HG03520 (cell line): ENCODE measurements at regions not wholly inside any gene's neighbourhood (a gene's known extent, or its start where the extent isn't known, plus 50 kb on each side); places are given as distances from the start of the nearest gene placed in this dataset.
"Not testable (repeated sequence)": the region's sequence is repeated elsewhere in the genome, so short reads cannot be mapped to it uniquely, and the experiment has no call there.

Experiments used
- ATAC-seq: cut with Tn5 transposase; IDR thresholded peaks from one replicate; pipeline ENCODE4 v1.9.1; 2021; ENCODE audit warnings: mild to moderate bottlenecking, moderate library complexity; ENCODE audit not compliant: unreplicated experiment

DNA sequence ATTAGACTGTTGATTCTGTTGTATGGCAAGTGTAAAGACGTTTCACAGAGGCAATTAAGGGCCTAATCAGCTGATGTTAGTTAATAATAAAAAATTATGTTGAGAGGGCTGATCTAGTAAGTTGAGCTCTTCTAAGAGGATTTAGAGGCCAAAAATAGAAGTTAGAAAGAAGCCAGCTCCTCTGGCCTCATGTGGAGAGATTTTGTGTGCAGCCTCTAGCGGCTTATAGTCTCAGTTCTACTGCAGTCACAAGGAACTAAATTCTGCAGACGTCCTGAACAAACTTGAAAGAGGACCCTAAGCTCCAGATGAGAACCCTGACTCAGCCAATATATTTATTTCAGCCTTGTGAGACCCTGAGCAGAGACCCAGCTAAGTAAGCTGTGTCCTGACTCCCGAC is 498.6 kb downstream of the BTBD3 start:
- ATAC-seq = no peak

DNA sequence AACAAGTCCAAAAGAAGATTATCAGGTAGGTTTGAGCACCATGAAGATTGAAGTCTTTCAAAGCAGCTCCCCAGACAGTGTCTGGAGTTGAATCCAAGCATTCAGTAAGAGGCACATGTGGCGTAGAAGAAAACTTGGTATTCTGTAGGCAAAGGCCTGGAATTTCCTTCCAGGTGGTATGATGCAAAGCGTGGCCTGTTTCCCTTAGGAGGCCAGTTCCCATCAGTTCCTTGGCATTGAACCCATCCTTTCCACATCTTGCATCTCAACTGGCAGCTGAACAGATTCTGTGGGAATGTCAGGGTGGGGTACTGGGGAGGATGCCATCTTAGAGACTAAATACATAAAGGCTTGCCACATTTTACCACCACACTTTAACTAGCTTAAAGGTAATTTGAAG is 516.0 kb downstream of the BTBD3 start:
- ATAC-seq = no peak

DNA sequence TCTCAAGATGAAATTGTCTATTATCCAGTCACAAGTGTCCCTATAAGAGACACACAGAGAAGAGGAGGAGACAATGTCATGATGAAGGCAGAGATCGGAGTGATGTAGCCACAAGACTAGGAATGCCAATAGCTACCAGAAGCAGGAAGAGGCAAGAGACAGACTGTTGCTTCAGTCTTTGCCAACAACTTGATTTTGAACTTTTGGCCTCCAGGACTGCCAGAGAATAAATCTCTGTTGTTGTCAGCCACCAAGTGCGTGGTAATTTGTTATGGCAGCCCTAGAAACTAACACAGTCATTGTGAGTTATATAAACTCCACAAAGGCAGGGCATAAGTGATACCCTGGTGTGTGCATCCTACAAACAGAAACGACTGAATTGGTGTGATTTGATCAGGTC is 517.0 kb downstream of the BTBD3 start:
- no peak for ATAC-seq

DNA sequence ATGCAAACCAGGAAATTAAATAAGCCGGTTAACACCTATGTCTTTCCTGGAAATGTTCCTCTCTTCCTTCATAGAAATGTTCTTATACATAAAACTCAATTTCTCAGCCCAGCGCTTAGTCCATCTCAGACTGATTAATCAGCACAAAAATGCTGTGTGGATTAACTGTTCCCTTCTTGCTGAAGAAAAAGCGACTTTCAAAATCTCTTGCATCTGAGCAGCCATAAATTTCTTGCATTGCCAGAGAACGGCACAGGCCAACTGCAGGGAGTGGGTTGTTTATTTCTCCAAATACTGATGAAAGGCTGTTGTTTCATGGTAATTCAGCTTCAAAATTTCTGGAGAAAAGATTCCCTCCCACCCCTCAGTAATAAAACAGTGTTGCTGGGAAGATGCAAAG is 517.6 kb downstream of the BTBD3 start:
- ATAC-seq = no peak

DNA sequence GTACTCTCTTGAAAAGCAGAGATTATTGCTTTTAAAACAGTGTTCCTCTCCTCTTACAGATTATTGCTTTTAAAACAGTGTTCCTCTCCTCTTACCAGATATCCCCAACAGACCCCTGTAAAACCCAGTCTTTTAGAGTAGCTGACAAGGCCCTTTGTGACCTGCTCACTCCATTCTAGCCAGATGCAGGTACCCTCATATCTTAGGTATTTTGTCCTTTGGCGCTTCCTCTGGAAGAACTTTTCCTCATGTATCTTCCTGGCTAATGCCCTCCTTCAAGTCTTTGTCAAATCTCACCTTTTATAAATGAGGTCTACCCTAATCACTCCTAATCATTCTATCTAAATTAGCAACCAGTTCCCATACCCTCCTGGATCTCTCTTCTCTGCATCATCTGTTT is 536.0 kb downstream of the BTBD3 start:
- no peak for ATAC-seq

DNA sequence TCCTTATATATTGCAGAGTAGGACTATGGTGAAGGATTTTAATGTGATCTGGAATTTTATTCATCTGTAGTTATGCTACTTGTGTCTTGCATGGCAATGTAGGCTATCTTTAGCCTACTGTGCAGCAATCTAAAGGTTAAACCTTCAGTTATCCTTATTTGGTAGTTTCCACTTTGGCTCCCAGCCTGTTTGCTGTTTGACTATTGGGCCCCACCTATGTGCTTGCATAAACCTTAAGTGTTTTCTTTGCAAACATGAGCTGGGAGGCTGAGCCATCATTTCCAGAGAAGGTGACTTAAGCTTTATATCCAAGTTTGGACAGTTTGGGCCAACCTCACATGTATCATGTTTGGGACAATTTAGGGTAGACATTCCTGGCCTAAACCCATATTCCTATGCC is 537.5 kb downstream of the BTBD3 start:
- ATAC-seq = no peak

DNA sequence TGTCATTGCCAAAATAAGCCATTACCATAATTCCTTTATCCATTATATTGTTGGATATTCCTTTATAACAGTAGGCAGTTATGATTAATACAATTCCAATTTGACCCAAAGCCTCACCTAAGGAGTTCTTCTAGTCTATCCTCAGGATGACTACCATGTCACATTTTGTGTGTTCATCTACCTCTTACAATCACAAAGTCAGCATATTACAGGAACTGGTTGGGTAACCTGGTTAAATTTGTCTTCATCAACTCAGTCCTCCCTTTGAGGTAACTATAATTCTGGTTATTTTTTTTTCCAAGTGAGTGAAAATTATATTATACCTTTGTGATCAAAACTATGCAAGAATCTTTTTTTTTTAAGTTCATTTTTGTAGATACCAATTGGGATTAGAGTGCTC is 540.5 kb downstream of the BTBD3 start:
- ATAC-seq = no peak

DNA sequence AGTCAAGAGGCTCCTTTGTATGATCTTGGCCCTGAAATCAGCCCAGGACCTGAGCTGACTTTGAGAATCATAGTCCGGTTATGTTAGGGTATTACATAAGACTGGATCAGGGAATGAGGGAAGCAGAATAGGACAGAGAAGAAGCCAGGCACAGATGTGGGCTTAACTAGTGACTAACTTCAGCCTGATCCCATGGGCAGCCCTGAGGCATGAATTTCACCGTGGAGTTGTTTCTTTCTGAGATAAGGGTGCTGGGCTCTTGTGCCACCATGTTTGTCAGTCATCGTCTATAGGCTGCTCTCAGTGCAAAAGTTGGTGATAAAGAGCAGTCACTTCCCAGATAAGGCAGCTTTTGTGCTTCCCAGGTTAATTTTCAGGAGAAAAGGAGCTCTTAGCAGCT is 544.7 kb upstream of the SPTLC3 start:
- ATAC-seq = no peak

DNA sequence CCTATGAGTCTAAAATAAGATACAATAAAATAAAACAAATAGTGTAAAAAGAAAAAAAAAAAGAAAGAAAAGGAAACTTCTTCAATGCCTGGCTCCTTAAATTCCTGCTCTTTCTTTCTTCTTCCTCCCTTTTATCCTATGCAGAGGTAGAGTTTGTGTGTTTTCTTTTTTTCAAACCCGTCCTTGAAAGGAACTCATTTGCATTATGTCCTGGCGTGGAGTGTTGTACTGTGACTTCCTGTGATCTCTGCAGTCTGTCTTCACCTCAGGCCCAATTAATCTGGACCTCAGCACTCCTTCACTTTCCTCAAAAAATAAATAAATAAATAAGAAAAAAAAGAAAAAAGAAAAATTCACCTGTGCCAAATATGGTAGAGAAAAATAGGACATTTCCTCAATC is 541.9 kb upstream of the SPTLC3 start:
- no peak for ATAC-seq

DNA sequence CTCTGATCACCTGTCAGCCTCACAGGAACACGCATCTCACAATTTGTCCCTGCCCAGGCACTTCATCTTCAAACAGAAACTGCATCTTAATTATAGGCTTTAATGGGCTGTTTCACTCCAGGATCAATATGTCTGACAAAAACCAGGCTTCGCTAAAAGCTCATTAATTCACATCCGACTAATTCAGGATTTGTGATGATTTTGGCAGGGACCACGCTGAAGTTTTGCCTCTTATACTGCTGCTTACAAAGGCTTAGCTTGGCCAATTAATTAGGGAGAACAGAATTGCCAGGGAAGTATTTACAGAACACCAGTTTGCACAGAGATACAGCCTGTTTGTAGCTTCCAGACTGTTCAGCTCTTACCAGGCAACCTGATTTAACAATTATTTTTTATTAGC is 541.0 kb upstream of the SPTLC3 start:
- no peak for ATAC-seq

DNA sequence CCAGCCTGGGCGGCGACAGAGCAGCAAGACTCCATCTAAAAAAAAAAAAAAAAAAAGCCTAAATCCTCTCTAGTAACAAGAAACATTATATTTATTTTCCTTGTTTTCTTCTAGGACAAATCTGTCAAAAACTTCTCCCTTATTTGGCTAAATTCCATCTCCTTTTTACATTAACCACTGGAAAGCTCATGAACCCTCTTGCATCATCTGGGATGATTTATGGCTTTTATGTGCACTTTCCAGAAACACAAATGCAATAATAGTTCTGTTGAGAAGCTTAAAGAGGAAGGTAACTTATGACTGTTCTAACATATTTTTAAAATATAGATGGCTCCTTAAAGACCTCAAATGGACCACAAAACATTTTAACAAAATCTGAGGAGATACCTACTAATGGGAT is 526.1 kb upstream of the SPTLC3 start:
- ATAC-seq = no peak

DNA sequence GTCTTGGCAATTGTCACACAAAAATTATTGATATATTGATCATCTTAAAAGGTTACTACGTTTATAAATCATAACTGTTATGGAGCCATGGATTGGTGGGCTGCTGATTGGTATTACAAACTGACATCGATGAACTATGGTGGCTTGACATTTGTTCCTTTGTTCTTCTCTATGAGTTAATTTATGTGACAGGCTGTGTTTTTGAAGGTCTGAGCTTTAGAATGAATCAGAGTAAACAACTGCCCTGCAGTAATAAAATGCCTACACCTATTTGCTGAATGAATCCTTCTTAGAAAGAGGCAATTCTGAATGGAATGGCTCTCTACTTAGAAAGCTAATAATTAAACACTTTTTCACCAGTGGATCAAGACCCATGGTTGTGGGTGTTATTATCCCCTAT is 506.3 kb upstream of the SPTLC3 start:
- no peak for ATAC-seq

DNA sequence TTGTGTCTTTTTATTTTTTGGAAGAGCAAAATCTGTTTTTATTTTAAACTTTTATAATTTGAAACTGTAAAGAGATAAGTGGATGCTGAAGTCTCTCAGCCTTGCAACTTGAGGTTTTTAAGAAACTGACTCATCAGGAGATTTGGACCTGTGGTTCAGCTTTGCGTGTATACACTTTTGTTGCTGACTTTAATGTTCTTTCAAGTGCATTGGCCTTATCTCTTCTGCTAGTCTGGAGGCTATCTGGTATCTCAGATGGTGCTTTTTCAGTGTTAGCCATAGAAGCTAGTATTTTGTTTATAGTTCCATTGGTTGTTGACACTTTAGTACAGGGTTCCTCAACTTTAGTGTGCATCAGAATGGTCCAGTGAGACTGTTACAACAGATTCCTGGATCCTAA is 504.0 kb upstream of the SPTLC3 start:
- no peak for ATAC-seq

DNA sequence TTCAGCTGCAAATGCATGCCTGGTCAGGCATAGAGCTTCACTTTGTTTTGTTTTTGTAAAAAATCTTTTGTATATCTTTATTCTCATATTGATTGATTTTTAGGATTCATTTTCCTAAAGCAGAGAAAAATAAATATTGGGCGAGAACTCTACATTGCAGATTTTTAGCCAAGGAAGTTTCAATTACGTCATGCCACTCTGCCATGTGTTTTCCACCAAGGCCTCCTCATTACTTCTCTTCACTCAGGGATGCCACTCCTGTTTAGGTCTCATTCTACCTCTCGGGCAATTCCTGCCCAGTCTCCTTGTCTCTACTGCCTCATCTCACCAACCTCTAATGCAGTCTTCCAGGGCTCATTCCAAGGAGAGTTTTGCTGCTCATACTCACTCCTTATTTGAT is 497.3 kb upstream of the SPTLC3 start:
- no peak for ATAC-seq

DNA sequence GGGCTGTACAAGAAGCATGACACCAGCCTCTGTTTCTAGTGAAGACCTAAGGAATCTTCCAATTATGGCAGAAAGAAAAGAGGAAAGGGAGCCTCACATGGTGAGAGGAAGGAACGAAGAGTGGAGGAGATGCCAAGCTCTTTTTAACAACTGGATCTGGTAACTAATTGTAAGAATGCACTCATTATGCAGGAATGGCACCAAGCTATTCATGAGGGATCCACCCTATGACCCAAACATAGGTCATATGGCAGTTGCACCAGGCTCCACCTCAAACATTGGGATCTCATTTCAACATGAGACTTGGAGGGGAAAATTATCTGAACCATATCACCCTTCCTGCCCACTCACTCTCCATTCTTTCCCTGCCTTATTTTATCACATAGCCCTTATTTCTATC is 496.0 kb upstream of the SPTLC3 start:
- ATAC-seq = no peak

DNA sequence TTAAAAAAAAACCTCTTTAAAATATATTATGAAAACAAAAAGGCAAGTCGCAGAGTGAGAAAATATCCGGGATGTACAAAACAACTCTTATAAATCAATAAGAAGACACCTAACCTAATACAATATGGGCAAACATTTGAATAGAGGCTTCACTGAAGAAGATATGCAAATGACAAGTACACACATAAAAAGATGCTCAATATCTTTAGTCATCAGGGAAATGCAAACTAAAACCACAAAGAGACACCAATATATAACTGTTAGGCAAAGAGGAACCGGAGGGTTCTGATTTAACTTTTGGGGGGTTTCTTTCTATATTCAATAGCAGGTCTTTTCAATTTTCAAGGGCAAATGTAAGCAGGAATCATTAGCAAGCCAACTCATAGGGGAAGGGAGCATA is 480.7 kb upstream of the SPTLC3 start:
- no peak for ATAC-seq

DNA sequence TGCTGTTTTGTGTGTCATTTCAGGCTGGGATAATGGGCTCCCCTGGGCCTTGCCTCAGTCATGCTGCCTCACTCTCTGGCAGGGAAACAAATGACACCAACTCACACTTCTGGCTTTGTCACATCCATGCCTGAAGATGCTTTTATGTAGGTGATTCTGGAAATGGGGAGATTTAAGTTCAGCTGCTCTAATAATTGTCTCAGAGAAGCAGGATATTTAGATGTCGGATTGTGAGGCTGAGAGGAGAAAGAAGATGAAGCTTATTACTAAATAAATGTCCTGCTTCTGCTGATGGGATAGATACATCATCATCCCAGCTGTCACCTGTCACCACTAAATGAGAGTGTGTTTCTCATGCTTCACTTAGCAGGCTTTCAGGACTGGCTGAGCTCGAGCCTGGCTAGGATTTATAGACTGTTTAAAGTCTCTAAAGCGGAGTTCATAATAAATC is 480.2 kb upstream of the SPTLC3 start:
- no peak for ATAC-seq

DNA sequence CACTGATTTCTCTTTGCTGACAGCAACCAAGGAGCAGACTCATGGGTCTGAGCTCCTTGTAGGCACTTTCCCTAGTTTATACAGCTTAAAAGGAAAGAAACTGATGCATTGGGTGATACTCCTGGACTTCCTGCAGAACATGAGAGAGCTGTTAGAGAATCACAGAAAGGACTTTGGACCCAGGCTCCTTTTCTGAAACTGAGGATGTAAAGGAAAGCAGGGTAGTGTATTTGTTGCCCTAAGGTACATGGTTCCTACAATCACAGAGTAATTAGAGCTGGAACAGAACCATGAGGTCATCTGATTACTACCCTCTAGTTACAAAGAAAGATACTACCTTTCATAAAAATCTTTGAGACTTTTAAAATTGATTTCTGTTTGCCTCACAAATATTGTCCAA is 477.1 kb upstream of the SPTLC3 start:
- no peak for ATAC-seq

DNA sequence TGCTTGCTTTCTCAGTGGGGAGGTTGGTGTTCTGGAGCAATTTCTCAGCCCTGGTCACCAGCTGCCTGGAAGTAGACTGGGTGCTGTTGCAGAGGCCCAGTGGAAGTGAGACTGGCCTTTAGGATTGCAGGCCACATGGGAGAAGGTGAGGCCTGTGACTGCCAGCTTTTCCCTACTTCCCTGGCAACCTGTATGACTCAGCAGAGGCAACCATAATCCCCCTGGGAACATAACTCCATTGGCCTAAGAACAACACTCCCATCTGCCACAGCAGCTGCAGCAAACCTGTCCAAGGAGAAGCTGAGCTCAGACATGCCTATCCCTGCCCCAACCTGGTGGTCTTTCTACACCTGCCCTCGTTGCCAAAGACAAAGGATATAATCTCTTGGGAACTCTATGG is 473.5 kb upstream of the SPTLC3 start:
- no peak for ATAC-seq

DNA sequence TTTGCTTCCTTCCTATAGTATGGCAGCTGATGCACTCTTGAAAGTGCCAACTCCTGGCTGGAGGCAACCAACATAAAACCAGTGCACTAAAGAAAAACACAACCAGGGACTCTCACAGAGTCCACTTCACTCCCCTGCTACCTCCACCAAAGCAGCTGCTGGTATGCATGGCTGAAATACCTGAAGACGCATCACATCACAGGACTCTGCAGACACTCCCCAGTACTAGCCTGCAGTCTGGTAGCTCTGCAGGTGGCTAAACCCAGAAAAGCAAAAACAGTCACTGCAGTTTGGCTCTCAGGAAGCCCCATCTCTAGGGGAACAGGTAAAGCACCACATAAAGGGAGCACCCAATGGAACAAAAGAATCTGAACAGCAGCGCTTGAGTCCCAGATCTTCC is 473.0 kb upstream of the SPTLC3 start:
- no peak for ATAC-seq

DNA sequence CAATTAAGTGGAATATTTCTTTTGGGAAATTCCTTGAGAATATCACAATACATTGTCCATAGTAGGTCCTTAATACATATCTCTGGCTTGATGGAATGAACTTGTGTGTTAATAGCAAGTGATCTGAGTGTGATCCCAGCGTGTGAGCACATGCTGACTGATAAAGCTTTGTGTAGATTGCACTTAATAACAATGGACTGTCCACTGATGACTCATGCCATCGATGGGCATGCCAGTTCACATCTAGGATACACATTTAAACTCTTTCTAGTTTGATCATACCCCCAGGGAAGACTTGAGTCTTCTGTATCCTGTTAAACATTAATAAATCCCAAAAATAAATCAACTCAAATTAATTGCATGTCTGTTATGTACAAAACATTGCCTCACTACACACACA is 454.3 kb upstream of the SPTLC3 start:
- ATAC-seq = no peak

DNA sequence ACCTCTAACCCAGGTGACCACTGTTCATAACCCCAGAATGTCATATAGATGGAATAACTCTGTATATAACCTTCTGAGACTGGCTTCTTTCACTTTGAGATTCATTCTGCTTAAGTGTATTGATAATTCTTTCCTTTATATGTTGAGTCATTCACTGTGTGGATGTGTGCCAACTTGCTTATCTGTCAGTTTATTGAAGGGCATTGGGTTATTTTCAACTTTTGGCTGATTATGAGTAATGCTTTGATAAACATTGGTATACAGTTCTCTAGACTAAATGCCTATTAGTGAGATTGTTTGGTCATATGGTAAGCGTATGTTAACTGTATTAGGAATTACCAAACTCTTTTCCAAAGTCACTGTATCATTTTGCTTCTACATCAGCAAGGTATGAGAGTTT is 453.4 kb upstream of the SPTLC3 start:
- ATAC-seq = no peak

DNA sequence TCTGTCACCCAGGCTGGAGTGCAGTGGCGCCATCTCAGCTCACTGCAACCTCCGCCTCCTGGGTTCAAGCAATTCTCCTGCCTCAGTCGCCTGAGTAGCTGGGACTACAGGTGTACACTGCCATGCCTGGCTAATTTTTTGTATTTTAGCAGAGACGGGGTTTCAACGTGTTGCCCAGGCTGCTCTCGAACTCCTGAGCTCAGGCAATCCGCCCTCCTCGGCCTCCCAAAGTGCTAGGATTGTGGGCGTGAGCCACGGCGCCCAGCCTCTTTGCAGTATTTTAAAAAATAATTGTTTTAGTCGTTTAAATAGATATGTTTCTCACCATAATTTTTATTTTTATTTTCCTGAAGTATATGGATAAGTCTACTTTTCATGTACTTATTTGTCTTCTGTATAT is 452.9 kb upstream of the SPTLC3 start:
- not testable (repeated sequence) for ATAC-seq

DNA sequence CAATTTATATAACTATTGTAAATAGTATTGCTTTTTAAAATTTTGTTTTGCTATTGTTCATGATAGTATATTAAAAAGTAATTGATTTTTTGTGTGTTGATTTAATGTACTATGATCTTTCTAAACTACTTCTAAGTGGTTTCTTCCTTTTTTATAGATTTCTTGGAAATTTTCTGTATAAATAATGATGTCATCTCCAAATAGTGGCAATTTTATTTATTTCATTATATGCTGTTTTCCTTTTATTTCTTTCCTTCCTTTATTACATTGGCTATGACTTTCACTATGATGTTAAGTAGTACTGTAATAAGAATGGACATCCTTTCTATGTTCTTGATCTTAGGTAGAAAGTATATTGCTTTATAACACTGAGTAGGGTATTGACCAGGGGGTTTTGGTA is 451.5 kb upstream of the SPTLC3 start:
- no peak for ATAC-seq
